H1 (cell line): ENCODE measurements at regions not wholly inside any gene's neighbourhood (a gene's known extent, or its start where the extent isn't known, plus 50 kb on each side); places are given as distances from the start of the nearest gene placed in this dataset.

Experiments
- CTCF ChIA-PET: fragments of 300-600 bp; sonication (Branson Sonifier 250); formaldehyde crosslinking; loops from one replicate; lab custom pipeline; 2021; ENCODE audit not compliant: partially characterized antibody; lab: Charles Lee
- POLR2A ChIA-PET: fragments of 300-600 bp; sonication (Branson Sonifier 250); formaldehyde crosslinking; loops from one replicate; lab custom pipeline; 2021; ENCODE audit warnings: inconsistent platforms; ENCODE audit not compliant: partially characterized antibody; lab: Charles Lee
- DNase-seq, 2 experiments: peaks; one replicate each; pipeline versions ENCODE4 v3.0.0 to v3.0.0-alpha.2; 2010 to 2022; ENCODE audit warnings: low spot score in 2 of 2, low read depth in 1 of 2, mixed read lengths in 1 of 2
- FAIRE-seq: peaks from 2 replicates; lab custom pipeline; 2011; peaks lifted over from hg19 to GRCh38; lab: Jason Lieb, UNC
- H2AFZ ChIP-seq: 2 replicates; pipeline ENCODE4 v1.8.1; 2012; ENCODE audit warnings: low read length, inconsistent platforms
- H2AK5ac ChIP-seq: 2 replicates; pipeline ENCODE4 v1.6.1; 2013; ENCODE audit warnings: low read depth, low read length
- H2BK120ac ChIP-seq: replicated peaks from 2 replicates; pipeline ENCODE3; 2013; ENCODE audit warnings: low read depth, low read length, inconsistent platforms
- H2BK12ac ChIP-seq: 2 replicates; pipeline ENCODE4 v1.6.1; 2013; ENCODE audit warnings: low read depth, low read length
- H2BK15ac ChIP-seq: 2 replicates; pipeline ENCODE4 v1.6.1; 2013; ENCODE audit warnings: low read length
- H2BK20ac ChIP-seq: 2 replicates; pipeline ENCODE4 v1.6.1; 2013; ENCODE audit warnings: low read length
- H2BK5ac ChIP-seq: 2 replicates; pipeline ENCODE4 v1.6.1; 2013; ENCODE audit warnings: low read depth, low read length
- H3K14ac ChIP-seq: 2 replicates; pipeline ENCODE4 v1.6.1; 2013; ENCODE audit warnings: inconsistent platforms; ENCODE audit not compliant: insufficient read length
- H3K18ac ChIP-seq: 2 replicates; pipeline ENCODE4 v1.6.1; 2013; ENCODE audit warnings: low read length; ENCODE audit errors: extremely low read depth
- H3K23ac ChIP-seq: 2 replicates; pipeline ENCODE4 v1.6.1; 2013; ENCODE audit warnings: inconsistent platforms; ENCODE audit not compliant: insufficient read length
- H3K23me2 ChIP-seq: 2 replicates; pipeline ENCODE4 v1.6.1; 2013; ENCODE audit warnings: low read depth, low read length
- H3K27ac ChIP-seq: 2 replicates; pipeline ENCODE4 v1.6.1; 2011; ENCODE audit warnings: low read depth, low read length, inconsistent platforms
- H3K27me3 ChIP-seq, 4 experiments: replicated peaks in 1 of 4; 1 replicate in 1 of 4; 2 replicates in 3 of 4; pipeline versions ENCODE4 v1.6.1 to v1.8.1; 2011 to 2013; ENCODE audit warnings: low read length in 3 of 4, mild to moderate bottlenecking in 3 of 4, inconsistent platforms in 2 of 4, mixed read lengths in 2 of 4, moderate library complexity in 1 of 4; ENCODE audit not compliant: control insufficient read depth in 3 of 4, insufficient read depth in 3 of 4; ENCODE audit errors: extremely low read depth in 1 of 4
- H3K36me3 ChIP-seq, 4 experiments: 2 replicates each; pipeline versions ENCODE4 v1.6.1 to v1.8.1; 2011 to 2013; ENCODE audit warnings: mild to moderate bottlenecking in 4 of 4, low read length in 3 of 4, moderate library complexity in 2 of 4, control low read depth in 1 of 4, inconsistent platforms in 1 of 4; ENCODE audit not compliant: insufficient read depth in 4 of 4, control insufficient read depth in 2 of 4
- H3K4ac ChIP-seq: replicated peaks from 2 replicates; pipeline ENCODE3; 2013; ENCODE audit warnings: low read length, low read depth, mixed read lengths, inconsistent platforms; ENCODE audit not compliant: insufficient read length
- H3K4me1 ChIP-seq, 4 experiments: replicated peaks in 1 of 4; 1 replicate in 1 of 4; 2 replicates in 3 of 4; pipeline versions ENCODE4 v1.6.1 to v1.8.1; 2011 to 2013; ENCODE audit warnings: low read length in 3 of 4, inconsistent platforms in 2 of 4, mixed read lengths in 1 of 4; ENCODE audit not compliant: insufficient read depth in 4 of 4, control insufficient read depth in 3 of 4
- H3K4me2 ChIP-seq, 2 experiments: 2 replicates each; pipeline versions ENCODE4 v1.6.1 to v1.8.1; 2011 to 2013; ENCODE audit warnings: low read depth in 2 of 2, low read length in 2 of 2, control low read depth in 1 of 2, inconsistent platforms in 1 of 2, mild to moderate bottlenecking in 1 of 2; ENCODE audit not compliant: insufficient read depth in 1 of 2
- H3K4me3 ChIP-seq, 4 experiments: fragments of 200-600, 300-600 bp in 1 of 4; sonication (generic), shearing (Covaris generic), sonication (Bioruptor Twin) in 1 of 4; 2 replicates each; pipeline versions ENCODE4 v1.5.1 to v1.8.1; 2011 to 2016; ENCODE audit warnings: low read length in 4 of 4, low read depth in 3 of 4, control low read depth in 2 of 4, inconsistent platforms in 2 of 4, mild to moderate bottlenecking in 2 of 4, mixed read lengths in 1 of 4, moderate library complexity in 1 of 4; ENCODE audit not compliant: insufficient read depth in 2 of 4; ENCODE audit errors: extremely low read depth in 1 of 4
- H3K56ac ChIP-seq: replicated peaks from 2 replicates; pipeline ENCODE3; 2013; ENCODE audit warnings: low read depth, mild to moderate bottlenecking, mixed read lengths, low read length, inconsistent platforms; ENCODE audit not compliant: insufficient read length
- H3K79me1 ChIP-seq: 2 replicates; pipeline ENCODE4 v1.6.1; 2013; ENCODE audit warnings: low read depth, low read length, control low read depth
- H3K79me2 ChIP-seq, 2 experiments: 2 replicates each; pipeline versions ENCODE4 v1.6.1 to v1.8.1; 2012 to 2013; ENCODE audit warnings: low read length in 2 of 2, mild to moderate bottlenecking in 2 of 2, inconsistent platforms in 1 of 2; ENCODE audit not compliant: insufficient read depth in 2 of 2, control insufficient read depth in 1 of 2
- H3K9ac ChIP-seq, 4 experiments: replicated peaks in 1 of 4; 1 replicate in 1 of 4; 2 replicates in 3 of 4; pipeline versions ENCODE4 v1.6.1 to v1.8.1; 2011 to 2013; ENCODE audit warnings: low read depth in 3 of 4, low read length in 3 of 4, control low read depth in 2 of 4, mild to moderate bottlenecking in 2 of 4, moderate library complexity in 2 of 4, inconsistent platforms in 1 of 4; ENCODE audit errors: extremely low read depth in 1 of 4
- H3K9me3 ChIP-seq, 2 experiments: 2 replicates each; pipeline versions ENCODE4 v1.6.1 to v1.8.1; 2012 to 2013; ENCODE audit warnings: mild to moderate bottlenecking in 2 of 2, moderate library complexity in 2 of 2, control low read depth in 1 of 2, inconsistent platforms in 1 of 2, low read depth in 1 of 2, low read length in 1 of 2, mixed read lengths in 1 of 2; ENCODE audit not compliant: insufficient read depth in 2 of 2
- H4K20me1 ChIP-seq, 2 experiments: replicated peaks in 1 of 2; 2 replicates each; pipeline versions ENCODE3 to v1.8.1; 2011 to 2013; ENCODE audit warnings: inconsistent platforms in 2 of 2, low read length in 2 of 2, mild to moderate bottlenecking in 1 of 2; ENCODE audit not compliant: insufficient read depth in 2 of 2, control insufficient read depth in 1 of 2
- H4K5ac ChIP-seq: 2 replicates; pipeline ENCODE4 v1.6.1; 2013; ENCODE audit warnings: low read length, low read depth, mixed read lengths, inconsistent platforms; ENCODE audit not compliant: insufficient read length
- H4K8ac ChIP-seq: 2 replicates; pipeline ENCODE4 v1.8.0; 2013; ENCODE audit warnings: mild to moderate bottlenecking, moderate library complexity, low read length, inconsistent platforms; ENCODE audit not compliant: insufficient read depth; ENCODE audit errors: extremely low read depth
- H4K91ac ChIP-seq: replicated peaks from 2 replicates; pipeline ENCODE3; 2013; ENCODE audit warnings: low read length, mixed read lengths, inconsistent platforms; ENCODE audit not compliant: insufficient read length
- BCL11A ChIP-seq, 2 experiments: IDR thresholded peaks; one replicate each; pipeline ENCODE4 v1.6.1; 2011; ENCODE audit warnings: low read depth in 2 of 2, low read length in 2 of 2, mild to moderate bottlenecking in 2 of 2
- CBX5 ChIP-seq: fragments of 300-800, 300-1000 bp; sonication (generic); IDR thresholded peaks from 2 replicates; pipeline ENCODE4 v1.7.1; 2016; ENCODE audit warnings: antibody characterized with exemption, low read length, low read depth
- CEBPB ChIP-seq: IDR thresholded peaks from 2 replicates; pipeline ENCODE4 v1.6.1; 2012; ENCODE audit warnings: low read depth, low read length
- CHD1 ChIP-seq: IDR thresholded peaks from 2 replicates; pipeline ENCODE4 v1.6.1; 2012; ENCODE audit warnings: low read depth, low read length, improper control_type of control experiment
- GABPA ChIP-seq: IDR thresholded peaks from 2 replicates; pipeline ENCODE4 v1.6.1; 2011; ENCODE audit warnings: mild to moderate bottlenecking, low read length, moderate library complexity, borderline replicate concordance; ENCODE audit not compliant: insufficient read depth
- GTF2F1 ChIP-seq: IDR thresholded peaks from 2 replicates; pipeline ENCODE4 v1.6.1; 2012; ENCODE audit warnings: low read depth, low read length, improper control_type of control experiment, borderline replicate concordance
- HDAC2 ChIP-seq, 2 experiments: fragments of 300-600 bp in 1 of 2; sonication (generic) in 1 of 2; IDR thresholded peaks; 2 replicates each; pipeline ENCODE4 v1.6.1; 2011 to 2012; ENCODE audit warnings: low read depth in 2 of 2, low read length in 2 of 2, mild to moderate bottlenecking in 2 of 2, moderate library complexity in 2 of 2, borderline replicate concordance in 1 of 2, inconsistent platforms in 1 of 2
- KDM1A ChIP-seq: fragments of 200-600, 300-600 bp; sonication (generic); IDR thresholded peaks from 2 replicates; pipeline ENCODE4 v1.7.1; 2016; ENCODE audit warnings: mild to moderate bottlenecking, low read length, borderline replicate concordance
- KDM5A ChIP-seq: fragments of 200-600 bp; IDR thresholded peaks from 2 replicates; pipeline ENCODE4 v1.7.1; 2012; ENCODE audit warnings: mild to moderate bottlenecking, low read length, inconsistent platforms, mixed read lengths
- RXRA ChIP-seq: IDR thresholded peaks from 2 replicates; pipeline ENCODE4 v1.6.1; 2011; ENCODE audit warnings: low read depth, mild to moderate bottlenecking, low read length, moderate library complexity; ENCODE audit not compliant: insufficient read depth
- SP1 ChIP-seq: IDR thresholded peaks from 2 replicates; pipeline ENCODE4 v1.6.1; 2011; ENCODE audit warnings: low read depth, low read length
- SP2 ChIP-seq: IDR thresholded peaks from 2 replicates; pipeline ENCODE4 v1.6.1; 2012; ENCODE audit warnings: mild to moderate bottlenecking, low read length, inconsistent platforms
- TBP ChIP-seq: IDR thresholded peaks from 2 replicates; pipeline ENCODE4 v1.6.1; 2011; ENCODE audit warnings: low read depth, low read length, improper control_type of control experiment
- TEAD4 ChIP-seq: IDR thresholded peaks from 2 replicates; pipeline ENCODE4 v1.6.1; 2012; ENCODE audit warnings: low read depth, low read length, inconsistent platforms, mixed read lengths
- WGBS, 2 experiments: shearing (Covaris generic) in 1 of 2; methylation state at CpG; one replicate each; pipeline versions ENCODE4 v1.1.6 to v1.1.7; 2013 to 2015; ENCODE audit warnings: low lambda C conversion rate in 2 of 2, mixed read lengths in 2 of 2, inconsistent platforms in 1 of 2, low coverage in 1 of 2, missing lambda C conversion rate in 1 of 2; ENCODE audit not compliant: insufficient replicate concordance in 2 of 2, insufficient coverage in 1 of 2, insufficient read length in 1 of 2; ENCODE audit errors: extremely low coverage in 1 of 2, missing lambda C conversion rate in 1 of 2; 5-methylcytosine and 5-hydroxymethylcytosine counted together
- TF ChIP-seq, protein P1 (sequence below): IDR thresholded peaks from 2 replicates; pipeline ENCODE4 v1.6.1; 2011; ENCODE audit warnings: low read depth, mild to moderate bottlenecking, low read length; ENCODE audit not compliant: insufficient read depth

- Histone ChIP-seq H2BK15ac (no peak overlapping the region), H2BK20ac (no peak overlapping the region), H4K20me1 (peaks cover 0 to 3% of the 10 kb centered on the region in 2 experiments), H4K5ac (no peak overlapping the region), H3K18ac (no peak overlapping the region), H3K4ac (no peak overlapping the region), H3K9me3 (no peaks in the 10 kb centered on the region), H3K27ac (no peak overlapping the region), H3K79me1 (no peaks in the 10 kb centered on the region), H2AK5ac (no peak overlapping the region), H3K14ac (no peak overlapping the region), H2AFZ (no peak overlapping the region), H2BK5ac (no peak overlapping the region), H2BK12ac (no peak overlapping the region), H3K4me3 (no peak overlapping the region), H2BK120ac (no peak overlapping the region), H4K8ac (no peak overlapping the region), H3K56ac (no peak overlapping the region), H3K9ac (no peak overlapping the region), H3K4me2 (no peak overlapping the region), H3K36me3 (no peaks in the 10 kb centered on the region), H3K79me2 (no peaks in the 10 kb centered on the region; a peak in 1 of 4 replicates), H3K4me1 (no peaks in the 10 kb centered on the region), H3K23me2 (no peaks in the 10 kb centered on the region), H4K91ac (no peak overlapping the region), H3K27me3 (no peaks in the 10 kb centered on the region), H3K23ac (no peak overlapping the region)
- DNase-seq (peak in 1 of 2 experiments; percentile 11), FAIRE-seq (no peak)
- WGBS, 2 experiments = 94% methylated on average over 5 of the region's 5 CpGs; no CpG with 5 or more reads in 1 of the 2 experiments
- ChIA-PET CTCF (interaction anchor here (1.2 kb wide), 1 partner anchor 18 kb away, joined by 3 read pairs; no protein-coding TSS in a partner anchor), POLR2A (no interaction called here)
- TF ChIP-seq TEAD4 (no peak), BCL11A (IDR thresholded peaks at IDR 0.05; ENCODE audit: low read depth in 2 of 2, low read length in 2 of 2) (no peak), CHD1 (no peak), SP1 (no peak), RXRA (no peak), HDAC2 (IDR thresholded peaks at IDR 0.05; ENCODE audit: borderline replicate concordance in 1 of 2, low read depth in 2 of 2, low read length in 2 of 2) (no peak), KDM5A (no peak), KDM1A (no peak), GTF2F1 (no peak), TBP (no peak), GABPA (no peak), SP2 (no peak), CBX5 (no peak), CEBPB (no peak)
- TF ChIP-seq, protein P1, sequence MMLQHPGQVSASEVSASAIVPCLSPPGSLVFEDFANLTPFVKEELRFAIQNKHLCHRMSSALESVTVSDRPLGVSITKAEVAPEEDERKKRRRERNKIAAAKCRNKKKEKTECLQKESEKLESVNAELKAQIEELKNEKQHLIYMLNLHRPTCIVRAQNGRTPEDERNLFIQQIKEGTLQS = no peak
These were observed 619.5 kb upstream of the CADM1 start for GRCh38 chr11:116123739-116124138.
